SK-N-SH treated with all-trans-retinoic acid at 6 μM for 48 hours (cell line): ENCODE measurements at regions not wholly inside any gene's neighbourhood (a gene's known extent, or its start where the extent isn't known, plus 50 kb on each side); places are given as distances from the start of the nearest gene placed in this dataset.

Source experiments
- ARNTL ChIP-seq: fragments of 450-650 bp; formaldehyde crosslinking; IDR thresholded peaks from 2 replicates; pipeline ENCODE4 v1.5.0; 2020; ENCODE audit warnings: low read depth, mild to moderate bottlenecking, moderate library complexity, borderline replicate concordance
- PATZ1 ChIP-seq: fragments of 250-450 bp; sonication (Bioruptor Pico); IDR thresholded peaks from 2 replicates; pipeline ENCODE4 v1.8.0; 2020; ENCODE audit warnings: mild to moderate bottlenecking, moderate library complexity, borderline replicate concordance

GRCh38 chr2:182621810-182622209 lies 94.2 kb upstream of the DNAJC10 start:
- TF ChIP-seq ARNTL (CRISPR knock-in tag) (no peak), PATZ1 (no peak)
